Loucy (cell line): ENCODE measurements at regions not wholly inside any gene's neighbourhood (a gene's known extent, or its start where the extent isn't known, plus 50 kb on each side); places are given as distances from the start of the nearest gene placed in this dataset.

Experiments used
- H2AFZ ChIP-seq: fragments of 200-600 bp; sonication (generic); 2 replicates; pipeline ENCODE4 v1.6.0; 2016; ENCODE audit warnings: antibody characterized with exemption, mild to moderate bottlenecking, low read length, moderate library complexity
- H3F3A ChIP-seq: fragments of 200-600 bp; 2 replicates; pipeline ENCODE4 v1.6.0; 2016; ENCODE audit warnings: antibody characterized with exemption, low read depth, mild to moderate bottlenecking
- H3K27me3 ChIP-seq: fragments of 200-600 bp; sonication (generic); 2 replicates; pipeline ENCODE4 v1.6.1; 2014; ENCODE audit warnings: low read length, mild to moderate bottlenecking; ENCODE audit not compliant: insufficient read depth, poor library complexity, severe bottlenecking
- H3K36me3 ChIP-seq: fragments of 200-600 bp; sonication (generic); 2 replicates; pipeline ENCODE4 v1.6.1; 2016; ENCODE audit warnings: low read length; ENCODE audit not compliant: insufficient read depth
- H3K4me1 ChIP-seq: fragments of 200-600 bp; sonication (generic); 2 replicates; pipeline ENCODE4 v1.5.1; 2014; ENCODE audit warnings: low read length, mild to moderate bottlenecking; ENCODE audit not compliant: insufficient read depth, poor library complexity, severe bottlenecking
- H3K4me2 ChIP-seq: fragments of 200-600 bp; sonication (generic); 2 replicates; pipeline ENCODE4 v1.6.0; 2014; ENCODE audit warnings: antibody characterized with exemption, low read length, low read depth, mild to moderate bottlenecking; ENCODE audit not compliant: poor library complexity, severe bottlenecking
- H3K4me3 ChIP-seq: fragments of 200-600 bp; sonication (generic); 2 replicates; pipeline ENCODE4 v1.5.1; 2014; ENCODE audit warnings: low read length, mild to moderate bottlenecking, mixed read lengths; ENCODE audit not compliant: poor library complexity, severe bottlenecking
- H3K79me2 ChIP-seq: fragments of 200-600 bp; sonication (generic); 2 replicates; pipeline ENCODE4 v1.6.1; 2014; ENCODE audit warnings: low read length; ENCODE audit not compliant: insufficient read depth
- H3K9ac ChIP-seq: fragments of 200-600 bp; sonication (generic); 2 replicates; pipeline ENCODE4 v1.6.0; 2014; ENCODE audit warnings: mild to moderate bottlenecking, low read depth, low read length, moderate library complexity; ENCODE audit not compliant: poor library complexity, severe bottlenecking
- H3K9me2 ChIP-seq: fragments of 200-600 bp; sonication (generic); replicated peaks from 2 replicates; pipeline ENCODE4 v1.6.1; 2016; ENCODE audit warnings: low read depth, low read length, mixed read lengths
- H3K9me3 ChIP-seq: fragments of 200-600 bp; sonication (generic); 2 replicates; pipeline ENCODE4 v1.6.1; 2014; ENCODE audit warnings: mild to moderate bottlenecking, antibody characterized with exemption, low read length, low read depth; ENCODE audit not compliant: insufficient read depth
- H4K20me1 ChIP-seq: fragments of 200-600 bp; sonication (generic); 2 replicates; pipeline ENCODE4 v1.6.0; 2014; ENCODE audit warnings: antibody characterized with exemption, low read length, mild to moderate bottlenecking; ENCODE audit not compliant: insufficient read depth, poor library complexity, severe bottlenecking
- EZH2phosphoT487 ChIP-seq: fragments of 200-600 bp; IDR thresholded peaks from 2 replicates; pipeline ENCODE4 v1.6.1; 2018; ENCODE audit warnings: antibody characterized with exemption, mild to moderate bottlenecking, moderate library complexity, borderline replicate concordance
- TF ChIP-seq, protein P1 (sequence below): fragments of 200-600 bp; sonication (generic); conservative IDR thresholded peaks from 2 replicates; pipeline ENCODE4 v1.5.1; 2014; ENCODE audit warnings: mild to moderate bottlenecking, antibody characterized with exemption, low read length

DNA sequence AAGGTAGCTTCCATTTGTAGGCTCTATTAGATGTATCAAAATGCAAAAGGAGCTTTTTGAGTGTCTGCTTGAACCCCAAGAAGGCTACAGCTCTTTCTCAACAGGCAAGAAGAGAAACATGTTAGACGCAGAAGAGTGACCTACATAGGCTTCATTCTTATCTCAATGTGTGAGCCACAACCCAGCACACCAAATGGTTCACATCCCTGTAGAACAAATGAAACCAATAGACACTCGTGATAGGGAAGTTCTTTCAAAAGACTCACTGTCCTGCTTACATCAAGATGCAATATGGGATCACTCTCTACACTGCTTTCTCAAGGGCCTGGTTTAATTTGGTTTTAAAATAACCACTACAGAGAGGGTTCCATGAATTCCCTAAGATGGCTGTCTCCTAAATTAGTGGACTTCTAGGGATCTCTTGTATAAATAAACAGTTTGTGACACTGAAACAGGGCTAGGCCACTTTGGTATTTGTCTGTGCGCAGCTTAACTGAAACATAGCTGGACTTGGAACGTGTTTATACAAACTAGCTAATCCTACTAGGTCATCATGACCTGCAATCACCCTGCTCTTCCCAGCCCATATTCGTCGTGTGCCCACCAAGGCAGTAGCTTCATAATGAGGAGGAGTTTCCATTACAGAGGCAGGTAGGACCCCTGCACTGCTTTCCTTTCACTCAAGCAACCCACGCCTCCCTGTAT, 225.4 kb upstream of the PREP start:
- TF ChIP-seq EZH2phosphoT487: no peak
- TF ChIP-seq, protein P1, sequence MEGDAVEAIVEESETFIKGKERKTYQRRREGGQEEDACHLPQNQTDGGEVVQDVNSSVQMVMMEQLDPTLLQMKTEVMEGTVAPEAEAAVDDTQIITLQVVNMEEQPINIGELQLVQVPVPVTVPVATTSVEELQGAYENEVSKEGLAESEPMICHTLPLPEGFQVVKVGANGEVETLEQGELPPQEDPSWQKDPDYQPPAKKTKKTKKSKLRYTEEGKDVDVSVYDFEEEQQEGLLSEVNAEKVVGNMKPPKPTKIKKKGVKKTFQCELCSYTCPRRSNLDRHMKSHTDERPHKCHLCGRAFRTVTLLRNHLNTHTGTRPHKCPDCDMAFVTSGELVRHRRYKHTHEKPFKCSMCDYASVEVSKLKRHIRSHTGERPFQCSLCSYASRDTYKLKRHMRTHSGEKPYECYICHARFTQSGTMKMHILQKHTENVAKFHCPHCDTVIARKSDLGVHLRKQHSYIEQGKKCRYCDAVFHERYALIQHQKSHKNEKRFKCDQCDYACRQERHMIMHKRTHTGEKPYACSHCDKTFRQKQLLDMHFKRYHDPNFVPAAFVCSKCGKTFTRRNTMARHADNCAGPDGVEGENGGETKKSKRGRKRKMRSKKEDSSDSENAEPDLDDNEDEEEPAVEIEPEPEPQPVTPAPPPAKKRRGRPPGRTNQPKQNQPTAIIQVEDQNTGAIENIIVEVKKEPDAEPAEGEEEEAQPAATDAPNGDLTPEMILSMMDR: no peak
- Histone ChIP-seq H3K4me3 (no peak overlapping the region), H4K20me1 (no peaks in the 10 kb centered on the region), H3K9me3 (no peaks in the 10 kb centered on the region), H2AFZ (no peak overlapping the region), H3K9me2 (no peaks in the 10 kb centered on the region), H3K79me2 (no peaks in the 10 kb centered on the region), H3K27me3 (peaks cover 4% of the 10 kb centered on the region), H3F3A (no peaks in the 10 kb centered on the region), H3K36me3 (no peaks in the 10 kb centered on the region), H3K4me2 (no peak overlapping the region), H3K9ac (no peak overlapping the region), H3K4me1 (no peaks in the 10 kb centered on the region)

DNA sequence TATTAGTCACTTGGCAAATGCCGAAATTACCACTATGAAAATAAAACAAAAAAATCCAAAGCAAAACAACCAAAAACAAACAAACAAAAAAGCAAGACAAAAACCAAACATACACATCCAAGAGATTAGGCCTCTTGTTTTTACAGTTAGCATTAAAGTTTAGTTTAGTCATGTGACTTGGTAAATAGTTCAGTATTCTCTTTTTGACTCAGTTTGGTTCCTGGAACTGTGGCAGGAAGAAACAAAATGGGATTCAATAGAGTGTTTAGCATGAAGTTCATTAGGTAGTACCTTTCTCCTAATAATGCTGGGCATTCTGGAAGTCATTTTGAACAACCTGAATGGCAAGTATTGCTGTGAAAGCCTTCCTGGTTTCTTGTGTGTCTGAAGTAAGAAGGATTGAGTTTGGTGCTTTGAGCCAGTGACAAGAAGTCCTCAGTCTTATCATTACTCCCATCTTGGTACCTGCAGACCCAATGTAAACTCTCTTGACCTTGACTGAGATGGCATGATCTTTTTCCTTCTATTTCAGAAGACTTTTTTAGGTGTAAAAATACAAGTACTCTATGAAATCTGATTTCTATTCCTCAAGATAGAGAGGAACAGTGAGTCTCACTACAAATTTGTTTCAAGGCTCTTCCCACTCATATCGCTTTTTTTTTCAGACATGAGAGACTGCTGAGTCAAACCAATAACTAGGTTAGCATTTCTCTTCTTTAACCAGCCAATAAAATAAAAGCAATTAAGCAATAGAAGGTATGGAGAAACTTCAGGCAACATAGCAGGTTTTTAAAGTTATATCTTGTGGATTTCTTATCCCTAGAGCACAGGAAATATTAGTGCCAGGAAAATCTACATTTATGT, 223.6 kb upstream of the PREP start:
- Histone ChIP-seq H3K27me3 (peaks cover 4% of the 10 kb centered on the region), H3K4me2 (no peak overlapping the region), H3K4me3 (no peak overlapping the region), H3K9me3 (no peaks in the 10 kb centered on the region), H3K9me2 (no peaks in the 10 kb centered on the region), H3K4me1 (no peaks in the 10 kb centered on the region), H3F3A (no peaks in the 10 kb centered on the region), H4K20me1 (no peaks in the 10 kb centered on the region), H3K79me2 (no peaks in the 10 kb centered on the region), H2AFZ (no peak overlapping the region), H3K36me3 (no peaks in the 10 kb centered on the region), H3K9ac (no peak overlapping the region)
- TF ChIP-seq EZH2phosphoT487: no peak
- TF ChIP-seq, protein P1: no peak

DNA sequence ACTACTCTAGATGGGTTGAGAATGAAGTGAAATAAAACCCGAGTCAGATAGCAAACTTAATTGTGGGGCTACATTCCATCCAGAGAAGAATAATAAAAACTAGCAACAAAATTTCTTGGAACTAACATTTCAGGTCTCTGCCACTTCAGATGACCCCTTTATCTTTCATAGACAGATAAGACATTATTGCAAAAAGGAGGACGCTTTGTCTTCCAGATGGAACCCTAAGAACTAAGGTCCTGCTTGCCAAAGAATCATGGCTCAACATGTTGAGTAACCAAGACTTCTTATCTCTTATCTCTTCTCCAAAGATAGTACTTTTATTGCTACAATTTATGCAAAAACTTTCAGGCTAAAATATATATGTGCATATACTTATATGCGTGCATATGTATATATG, 221.1 kb upstream of the PREP start:
- no peaks in the 10 kb centered on the region for H3K27me3 ChIP-seq
- no peaks in the 10 kb centered on the region for H3K36me3 ChIP-seq
- no peaks in the 10 kb centered on the region for H3K4me1 ChIP-seq
- H3F3A ChIP-seq: no peaks in the 10 kb centered on the region
- H3K9ac ChIP-seq: no peak overlapping the region
- TF ChIP-seq, protein P1: no peak
- no peak for TF ChIP-seq EZH2phosphoT487
- H2AFZ ChIP-seq: no peak overlapping the region
- H3K4me2 ChIP-seq: no peak overlapping the region
- H3K9me2 ChIP-seq: no peaks in the 10 kb centered on the region
- no peaks in the 10 kb centered on the region for H4K20me1 ChIP-seq
- H3K4me3 ChIP-seq: no peak overlapping the region
- no peaks in the 10 kb centered on the region for H3K79me2 ChIP-seq
- no peaks in the 10 kb centered on the region for H3K9me3 ChIP-seq
